ENCODE measurements at regions not wholly inside any gene's neighbourhood (a gene's known extent, or its start where the extent isn't known, plus 50 kb on each side); places are given as distances from the start of the nearest gene placed in this dataset.
A peak's percentile ranks its signal among the peaks of the same experiment; 100 is the strongest.

DNA sequence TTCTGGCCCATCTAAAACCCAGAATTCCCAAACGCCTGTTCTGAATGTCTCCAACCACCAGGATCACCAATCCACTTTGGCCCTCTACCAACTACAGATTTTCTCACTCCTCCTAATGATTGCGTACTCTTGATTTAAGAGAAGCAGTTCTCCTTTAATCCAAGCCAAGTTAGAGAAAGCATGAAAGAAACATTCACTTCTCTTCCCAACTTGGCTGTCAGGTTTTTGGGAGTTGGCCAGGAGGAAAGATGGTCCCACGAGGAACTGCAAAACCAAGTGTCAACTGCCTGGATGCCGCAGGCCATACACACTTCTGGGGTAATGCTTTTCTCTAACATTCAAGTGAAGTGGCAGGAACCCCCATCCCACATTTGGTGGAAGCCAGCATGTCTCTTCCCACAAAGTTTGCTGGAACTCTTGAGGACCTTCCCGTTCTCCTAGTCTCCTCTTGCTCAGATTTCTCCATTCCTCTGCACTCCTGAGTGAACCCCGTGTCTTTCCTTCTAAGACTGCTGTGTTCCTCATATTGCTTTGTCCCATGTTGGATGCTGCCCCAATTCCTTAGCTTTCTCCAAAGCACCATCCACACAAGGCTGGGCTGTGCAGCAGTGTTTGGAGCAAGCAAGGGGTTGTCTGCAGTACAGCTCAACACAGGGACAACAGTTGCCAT lies 138.5 kb upstream of the LGALSL start:
- Mint-ChIP-seq H3K4me1 (no peaks in the 10 kb centered on the region), H3K9me3 (no peaks in the 10 kb centered on the region), H3K27ac (no peak overlapping the region), H3K27me3 (peaks cover 58% of the 10 kb centered on the region), H3K4me3 (no peak overlapping the region), H3K36me3 (no peaks in the 10 kb centered on the region)
- CTCF ChIA-PET, result interaction anchor here (0.7 kb wide), 1 partner anchor 16 kb away, joined by 4 read pairs; no protein-coding TSS in a partner anchor
- DNase-seq, result no peak

- Mint-ChIP-seq H3K27ac (no peak overlapping the region), H3K36me3 (no peaks in the 10 kb centered on the region), H3K4me3 (no peak overlapping the region), H3K27me3 (peaks cover 56% of the 10 kb centered on the region), H3K4me1 (no peaks in the 10 kb centered on the region), H3K9me3 (no peaks in the 10 kb centered on the region)
- CTCF ChIA-PET, result interaction anchor here (0.6 to 1.5 kb wide), 4 partner anchors 8 to 50 kb away, joined by 3 to 7 read pairs (median 4); no protein-coding TSS in a partner anchor
- no peak for DNase-seq
Observed at GRCh38 chr2:64317707-64318475, 136.1 kb upstream of the LGALSL start.

- DNase-seq, result no peak
- Mint-ChIP-seq H3K9me3 (no peaks in the 10 kb centered on the region), H3K4me3 (no peak overlapping the region), H3K36me3 (no peaks in the 10 kb centered on the region), H3K27me3 (peaks cover 56% of the 10 kb centered on the region), H3K27ac (no peak overlapping the region), H3K4me1 (no peaks in the 10 kb centered on the region)
- CTCF ChIA-PET, result interaction anchor here (0.9 to 1.5 kb wide), 2 partner anchors 10 to 12 kb away, joined by 3 to 7 read pairs; no protein-coding TSS in a partner anchor
Observed at GRCh38 chr2:64318476-64318748, 135.6 kb upstream of the LGALSL start.

DNA sequence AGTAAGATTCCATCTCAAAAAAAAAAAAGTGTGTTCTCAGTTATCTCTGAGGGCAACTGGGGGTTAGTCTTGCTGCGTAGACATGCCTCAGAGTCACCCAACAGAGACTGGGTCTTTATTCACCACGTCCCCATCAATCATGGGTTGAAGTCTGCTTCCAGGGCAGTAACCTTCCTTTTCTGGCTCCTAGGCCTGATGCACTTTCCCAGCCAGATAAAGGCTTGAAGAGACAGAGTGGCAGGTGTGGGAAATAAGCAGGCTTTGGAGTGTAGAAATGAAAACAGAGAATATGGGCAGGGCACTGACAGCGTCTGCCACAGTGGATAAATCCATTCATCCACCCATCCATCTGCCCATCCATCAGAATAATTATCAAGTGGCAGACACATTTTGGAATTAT lies 134.1 kb upstream of the LGALSL start:
- Mint-ChIP-seq H3K4me1 (peaks cover 9% of the 10 kb centered on the region), H3K9me3 (no peaks in the 10 kb centered on the region), H3K27ac (no peak overlapping the region), H3K27me3 (peaks cover 61% of the 10 kb centered on the region), H3K4me3 (no peak overlapping the region), H3K36me3 (no peaks in the 10 kb centered on the region)
- CTCF ChIA-PET, result interaction anchor here (0.7 kb wide), 1 partner anchor 266 kb away, joined by 4 read pairs; no protein-coding TSS in a partner anchor
- no peak for DNase-seq

DNA sequence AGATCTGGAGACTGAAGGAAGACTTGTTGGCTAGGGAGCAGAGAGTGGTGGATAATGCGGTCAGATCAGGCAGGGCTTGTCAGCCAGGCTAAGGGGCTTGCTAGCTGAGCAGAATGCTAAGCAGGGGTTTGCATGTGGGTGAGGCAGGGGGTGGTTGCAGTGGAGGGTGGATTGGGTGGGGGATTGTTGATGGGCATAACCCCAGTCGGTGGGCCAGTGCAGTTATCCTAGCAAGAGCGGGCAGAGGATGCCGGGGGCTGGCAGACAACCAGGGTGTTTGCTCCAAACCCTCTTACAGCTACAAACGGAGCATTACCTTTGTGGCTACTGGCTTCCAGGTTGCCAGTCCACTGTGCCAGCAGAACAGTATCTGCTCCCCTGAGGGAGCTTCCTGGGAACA lies 131.5 kb upstream of the LGALSL start:
- H3K27ac Mint-ChIP-seq, result no peak overlapping the region
- H3K9me3 Mint-ChIP-seq, result no peaks in the 10 kb centered on the region
- CTCF ChIA-PET, result no interaction called here
- H3K27me3 Mint-ChIP-seq, result peaks cover 46% of the 10 kb centered on the region
- no peaks in the 10 kb centered on the region for H3K36me3 Mint-ChIP-seq
- H3K4me1 Mint-ChIP-seq, result peaks cover 34% of the 10 kb centered on the region
- H3K4me3 Mint-ChIP-seq, result no peak overlapping the region
- no peak for DNase-seq

DNA sequence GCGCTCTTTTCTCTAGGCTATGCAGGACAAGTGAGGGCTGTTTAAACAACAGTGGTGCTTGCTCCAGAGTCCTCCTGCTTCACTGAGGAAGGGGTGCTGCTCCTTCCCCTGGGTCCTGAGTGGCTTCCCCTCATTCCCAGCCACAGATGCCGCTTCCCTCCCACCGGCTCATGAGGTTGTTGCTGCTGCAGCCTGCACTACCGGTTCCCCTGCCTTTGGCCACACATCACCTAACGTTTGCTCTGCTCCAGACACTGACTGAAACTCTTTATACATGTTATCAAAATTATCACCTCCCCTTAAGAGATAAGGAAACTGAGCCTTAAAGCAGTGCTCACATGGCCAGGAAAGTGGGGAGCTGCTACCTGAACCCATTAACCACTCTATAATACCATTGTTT lies 130.8 kb upstream of the LGALSL start:
- Mint-ChIP-seq H3K9me3 (no peaks in the 10 kb centered on the region), H3K27me3 (peaks cover 51% of the 10 kb centered on the region), H3K36me3 (no peaks in the 10 kb centered on the region), H3K27ac (no peak overlapping the region), H3K4me1 (peaks cover 42% of the 10 kb centered on the region), H3K4me3 (no peak overlapping the region)
- no peak for DNase-seq
- CTCF ChIA-PET, result no interaction called here

- Mint-ChIP-seq H3K4me3 (no peak overlapping the region), H3K27me3 (peaks cover 54% of the 10 kb centered on the region), H3K36me3 (no peaks in the 10 kb centered on the region), H3K27ac (peak overlapping the region; percentile 17), H3K4me1 (peaks cover 53% of the 10 kb centered on the region), H3K9me3 (no peaks in the 10 kb centered on the region)
- DNase-seq, result no peak
- CTCF ChIA-PET, result interaction anchor here (1.4 to 7.4 kb wide), 3 partner anchors 102 to 289 kb away, joined by 4 to 180 read pairs (median 5); no protein-coding TSS in a partner anchor
Observed at GRCh38 chr2:64324746-64325410, 129.1 kb upstream of the LGALSL start.

- Mint-ChIP-seq H3K9me3 (no peaks in the 10 kb centered on the region), H3K27ac (peak overlapping the region; percentile 92), H3K36me3 (no peaks in the 10 kb centered on the region), H3K4me3 (no peak overlapping the region), H3K4me1 (peaks cover 59% of the 10 kb centered on the region), H3K27me3 (peaks cover 51% of the 10 kb centered on the region)
- CTCF ChIA-PET, result interaction anchor here (1.4 to 7.4 kb wide), 4 partner anchors 8 to 289 kb away, joined by 4 to 180 read pairs (median 4); no protein-coding TSS in a partner anchor
- no peak for DNase-seq
Observed at GRCh38 chr2:64325477-64325851, 128.5 kb upstream of the LGALSL start.

DNA sequence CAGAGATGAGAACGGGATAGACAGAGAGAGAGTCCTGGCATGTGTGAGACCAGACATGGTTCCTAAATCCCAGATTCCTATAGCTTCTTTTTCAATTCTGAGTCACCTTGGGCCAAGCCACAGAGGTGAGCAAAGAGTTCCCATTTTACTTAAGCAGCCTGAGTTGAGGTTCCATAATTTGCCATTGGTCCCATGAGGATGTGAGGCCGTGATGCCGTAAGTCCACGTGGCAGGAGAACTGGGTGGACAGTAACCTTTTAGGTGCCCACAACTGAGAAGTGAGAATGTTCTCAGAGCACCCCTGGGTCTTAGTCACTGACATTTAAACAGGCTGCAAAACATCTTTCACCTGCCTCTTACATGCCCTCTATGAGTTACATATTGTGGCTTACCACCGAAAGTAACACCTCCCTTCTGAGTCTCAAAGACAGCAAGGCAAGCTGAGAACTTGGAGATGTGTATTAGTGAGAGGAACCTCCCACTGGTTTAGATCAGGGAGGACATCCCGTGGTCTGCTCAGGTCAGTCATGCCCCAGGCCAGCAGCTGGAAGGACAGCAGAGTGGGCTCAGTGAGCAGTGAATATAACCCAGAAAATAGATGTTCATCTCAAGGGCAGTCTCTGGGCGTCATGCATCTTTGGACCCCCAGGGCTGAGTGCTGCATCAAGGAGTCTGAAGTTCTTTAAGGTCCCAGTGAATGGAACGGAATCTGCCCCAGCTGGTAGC lies 127.9 kb upstream of the LGALSL start:
- Mint-ChIP-seq H3K27ac (peak overlapping the region; percentile 92), H3K4me1 (peaks cover 64% of the 10 kb centered on the region), H3K27me3 (peaks cover 50% of the 10 kb centered on the region), H3K9me3 (no peaks in the 10 kb centered on the region), H3K36me3 (no peaks in the 10 kb centered on the region), H3K4me3 (peak overlapping the region; percentile 66)
- CTCF ChIA-PET, result interaction anchor here (0.6 to 7.4 kb wide), 14 partner anchors 8 to 707 kb away, joined by 3 to 180 read pairs (median 4); partner anchors contain the start of gene AFTPH
- DNase-seq, result peak; percentile 63

- H3K9me3 Mint-ChIP-seq, result no peaks in the 10 kb centered on the region
- peak overlapping the region; percentile 66 for H3K4me3 Mint-ChIP-seq
- DNase-seq, result no peak
- H3K27ac Mint-ChIP-seq, result peak overlapping the region; percentile 92
- peaks cover 49% of the 10 kb centered on the region for H3K27me3 Mint-ChIP-seq
- peaks cover 69% of the 10 kb centered on the region for H3K4me1 Mint-ChIP-seq
- no peaks in the 10 kb centered on the region for H3K36me3 Mint-ChIP-seq
- CTCF ChIA-PET, result interaction anchor here (0.6 to 7.4 kb wide), 18 partner anchors 9 to 626 kb away, joined by 3 to 211 read pairs (median 4); partner anchors contain the start of gene AFTPH
Observed at GRCh38 chr2:64326578-64327050, 127.3 kb upstream of the LGALSL start.

GRCh38 chr2:64327129-64327509 lies 126.8 kb upstream of the LGALSL start:
- CTCF ChIA-PET, result interaction anchor here (0.6 to 7.4 kb wide), 21 partner anchors 9 to 574 kb away, joined by 3 to 211 read pairs (median 4); no protein-coding TSS in a partner anchor
- no peaks in the 10 kb centered on the region for H3K9me3 Mint-ChIP-seq
- no peaks in the 10 kb centered on the region for H3K36me3 Mint-ChIP-seq
- H3K27ac Mint-ChIP-seq, result peak overlapping the region; percentile 81
- H3K27me3 Mint-ChIP-seq, result peaks cover 48% of the 10 kb centered on the region
- H3K4me1 Mint-ChIP-seq, result peaks cover 73% of the 10 kb centered on the region
- DNase-seq, result no peak
- peak overlapping the region; percentile 58 for H3K4me3 Mint-ChIP-seq

DNA sequence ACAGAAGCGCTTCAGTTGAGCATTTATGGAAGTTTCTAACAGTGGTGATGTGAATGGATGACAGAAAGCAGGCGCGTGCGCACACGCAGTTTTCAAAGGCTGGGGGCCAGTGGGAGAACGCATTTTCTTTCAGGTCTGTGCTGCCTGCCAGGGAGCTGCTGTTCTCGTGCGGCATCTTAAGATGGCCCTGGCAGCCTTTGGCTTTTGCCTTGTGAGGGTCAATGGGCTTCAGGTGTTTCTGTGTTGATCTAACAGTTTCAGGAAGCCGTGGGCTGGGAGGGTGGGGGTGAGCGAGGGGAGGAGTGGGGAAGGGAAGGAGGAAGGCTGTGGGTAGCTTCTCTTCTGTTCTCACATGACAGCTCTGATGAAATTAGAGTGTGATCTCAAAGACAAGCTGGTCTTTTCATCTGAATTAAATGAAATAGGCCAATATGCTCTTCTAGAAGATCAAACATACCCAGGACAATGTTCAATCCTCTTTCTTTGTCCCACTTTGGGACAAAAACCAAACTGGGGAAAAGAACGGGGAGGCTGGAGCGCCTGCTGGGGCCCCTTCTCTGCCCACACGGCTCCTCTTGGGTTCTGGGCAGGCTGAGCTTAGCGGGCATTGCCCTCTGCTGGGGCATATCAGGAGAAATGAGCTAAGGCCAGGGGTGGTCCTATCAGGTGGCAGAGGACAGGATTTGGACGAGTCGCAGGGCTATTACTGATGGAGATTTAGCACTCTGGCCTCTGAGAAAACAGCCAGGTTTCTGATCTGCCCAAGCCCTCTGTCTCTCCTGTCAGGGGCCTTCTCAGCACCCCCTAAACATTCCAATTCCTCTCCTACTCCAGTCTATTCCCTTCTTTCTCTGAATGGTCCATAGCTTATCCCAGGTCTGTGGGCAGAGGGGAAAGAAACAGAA lies 126.2 kb upstream of the LGALSL start:
- Mint-ChIP-seq H3K27ac (peak overlapping the region; percentile 81), H3K9me3 (no peaks in the 10 kb centered on the region), H3K36me3 (no peaks in the 10 kb centered on the region), H3K4me3 (peak overlapping the region; percentile 58), H3K27me3 (peaks cover 44% of the 10 kb centered on the region), H3K4me1 (peaks cover 73% of the 10 kb centered on the region)
- CTCF ChIA-PET, result interaction anchor here (0.6 to 7.4 kb wide), 20 partner anchors 10 to 466 kb away, joined by 3 to 211 read pairs (median 4); no protein-coding TSS in a partner anchor
- peak; percentile 64 for DNase-seq

- Mint-ChIP-seq H3K9me3 (no peaks in the 10 kb centered on the region), H3K27ac (peak overlapping the region; percentile 77), H3K4me3 (no peak overlapping the region), H3K27me3 (peaks cover 44% of the 10 kb centered on the region), H3K36me3 (no peaks in the 10 kb centered on the region), H3K4me1 (peaks cover 73% of the 10 kb centered on the region)
- DNase-seq, result no peak
- CTCF ChIA-PET, result interaction anchor here (0.9 to 7.4 kb wide), 10 partner anchors 10 to 467 kb away, joined by 3 to 211 read pairs (median 4); no protein-coding TSS in a partner anchor
Observed at GRCh38 chr2:64328415-64328722, 125.6 kb upstream of the LGALSL start.
